DND-41 (cell line): ENCODE measurements at regions not wholly inside any gene's neighbourhood (a gene's known extent, or its start where the extent isn't known, plus 50 kb on each side); places are given as distances from the start of the nearest gene placed in this dataset.

ENCODE experiments used
- CTCF ChIP-seq: IDR thresholded peaks from 2 replicates; pipeline ENCODE4 v1.5.1; 2012; ENCODE audit warnings: borderline replicate concordance, low read length, moderate library complexity, mild to moderate bottlenecking; ENCODE audit not compliant: poor library complexity, severe bottlenecking; ENCODE audit errors: extremely low read depth
- EZH2 ChIP-seq: IDR thresholded peaks from 3 replicates; pipeline ENCODE4 v1.6.1; 2012; ENCODE audit warnings: borderline replicate concordance, low read depth, mild to moderate bottlenecking, moderate library complexity, low read length, inconsistent platforms; ENCODE audit not compliant: severe bottlenecking

- TF ChIP-seq CTCF (no peak), EZH2 (no peak)
Observed at GRCh38 chr5:124831687-124832240, 85.3 kb upstream of the ZNF608 start.
